ENCODE measurements at regions not wholly inside any gene's neighbourhood (a gene's known extent, or its start where the extent isn't known, plus 50 kb on each side); places are given as distances from the start of the nearest gene placed in this dataset.

DNA sequence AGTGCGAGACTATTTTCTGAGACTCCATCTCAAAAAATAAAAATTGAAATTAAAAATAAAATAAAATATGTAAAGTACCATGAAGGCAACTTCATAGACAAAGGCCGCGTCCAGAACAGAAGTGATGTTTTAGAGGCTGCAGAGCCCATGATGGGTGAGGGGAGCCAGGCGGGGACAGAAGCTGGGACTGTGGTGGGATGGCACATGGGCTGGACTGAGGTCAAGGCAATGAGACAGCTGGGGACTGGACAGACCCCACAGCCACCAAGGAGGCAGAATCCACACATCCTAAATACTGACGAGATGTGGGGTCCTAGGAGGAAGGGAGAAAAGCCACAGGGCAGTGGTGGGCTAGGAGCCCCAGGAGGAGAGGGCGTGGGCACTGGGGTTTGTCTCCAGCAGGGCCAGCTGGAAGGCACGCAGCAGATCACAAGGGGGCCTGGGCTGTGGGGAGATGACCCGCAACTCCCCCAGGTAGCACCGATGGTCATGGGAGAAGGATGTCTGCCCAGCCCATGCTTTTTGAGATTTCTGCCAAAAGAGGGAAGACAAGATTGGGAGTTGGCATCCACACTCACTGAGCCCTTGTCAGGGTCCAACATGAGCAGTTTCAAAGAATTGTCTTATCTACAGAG, 74.3 kb downstream of the KCNF1 start:
- DNase-seq (ENCODE audit: low read depth) = no peak

DNA sequence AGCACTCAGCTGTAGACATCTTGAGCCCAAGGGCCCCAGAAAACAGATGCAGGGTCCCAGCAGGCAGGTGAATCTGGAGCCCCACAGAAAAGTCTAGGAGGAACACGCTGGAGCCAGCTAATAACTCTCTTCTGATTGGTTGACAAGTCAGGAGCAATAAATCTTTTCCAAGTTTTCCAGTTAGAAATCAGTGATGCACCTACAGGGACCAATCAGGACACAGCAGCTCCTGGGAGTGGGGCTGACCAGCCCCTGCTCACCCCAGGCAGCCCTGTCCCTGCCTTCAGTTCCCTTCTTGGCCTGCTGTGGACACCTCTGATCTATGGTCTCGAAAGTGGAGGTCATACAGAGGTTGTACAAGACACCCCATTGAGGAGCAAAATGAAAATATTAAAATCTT, 75.7 kb downstream of the KCNF1 start:
- no peak for DNase-seq (ENCODE audit: low read depth)

DNA sequence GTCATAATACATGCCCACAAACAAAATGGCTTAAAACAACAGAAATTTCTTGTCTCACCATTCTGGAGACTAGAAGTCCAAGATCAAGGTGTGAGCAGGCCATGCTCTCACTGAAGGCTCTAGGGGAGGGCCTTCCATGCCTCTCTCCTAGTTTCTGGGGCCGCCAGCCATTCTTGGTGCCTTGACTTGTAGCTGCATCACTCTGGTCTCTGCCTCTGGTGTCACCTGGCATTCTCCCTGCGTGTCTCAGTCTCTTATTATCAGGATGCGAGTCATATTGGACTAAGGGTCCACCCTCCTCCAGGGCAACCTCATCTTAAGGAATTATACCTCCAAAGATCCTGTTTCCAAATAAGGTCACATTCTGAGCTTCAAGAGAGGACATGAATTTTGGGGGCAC, 76.1 kb downstream of the KCNF1 start:
- DNase-seq (ENCODE audit: low read depth) = no peak

DNA sequence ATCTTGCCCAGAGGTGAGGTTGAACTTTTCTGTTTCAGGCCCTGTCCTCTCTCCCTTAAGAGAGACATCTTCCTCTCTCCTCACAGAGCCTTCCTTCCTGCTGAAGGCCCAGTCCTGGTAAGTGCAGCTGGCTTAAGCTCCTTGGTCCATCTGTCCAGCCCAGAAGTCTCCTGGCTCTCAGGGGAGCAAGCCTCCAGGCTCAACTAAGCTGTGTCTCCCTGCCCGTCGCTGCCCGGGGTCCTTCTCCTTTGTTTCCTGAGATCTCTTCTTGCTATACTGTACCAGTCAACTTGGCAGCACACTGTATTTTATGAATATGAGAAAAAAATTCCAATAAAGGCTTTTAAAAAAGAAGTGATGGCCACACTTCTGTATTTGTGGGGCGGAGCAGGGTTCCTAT, 77.4 kb downstream of the KCNF1 start:
- DNase-seq (ENCODE audit: low read depth) = no peak

DNA sequence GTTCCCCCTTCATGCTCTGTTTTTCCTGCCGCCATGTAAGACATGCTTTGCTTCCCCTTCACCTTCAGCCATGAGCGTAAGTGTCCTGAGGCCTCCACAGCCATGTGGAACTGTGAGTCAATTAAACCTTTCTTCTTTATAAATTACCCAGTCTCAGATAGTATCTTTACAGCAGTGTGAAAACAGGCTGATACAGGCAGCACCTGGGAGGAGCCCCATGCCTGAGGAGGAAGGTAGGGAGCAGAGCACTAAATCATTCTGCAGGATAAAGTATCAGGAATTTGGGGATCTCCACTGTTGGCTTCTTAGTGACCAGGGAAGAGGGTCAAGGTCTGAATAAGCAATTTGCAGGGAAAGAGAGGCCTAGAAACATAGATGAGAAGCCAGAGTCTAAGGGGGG, 78.0 kb downstream of the KCNF1 start:
- DNase-seq (ENCODE audit: low read depth) = no peak

DNA sequence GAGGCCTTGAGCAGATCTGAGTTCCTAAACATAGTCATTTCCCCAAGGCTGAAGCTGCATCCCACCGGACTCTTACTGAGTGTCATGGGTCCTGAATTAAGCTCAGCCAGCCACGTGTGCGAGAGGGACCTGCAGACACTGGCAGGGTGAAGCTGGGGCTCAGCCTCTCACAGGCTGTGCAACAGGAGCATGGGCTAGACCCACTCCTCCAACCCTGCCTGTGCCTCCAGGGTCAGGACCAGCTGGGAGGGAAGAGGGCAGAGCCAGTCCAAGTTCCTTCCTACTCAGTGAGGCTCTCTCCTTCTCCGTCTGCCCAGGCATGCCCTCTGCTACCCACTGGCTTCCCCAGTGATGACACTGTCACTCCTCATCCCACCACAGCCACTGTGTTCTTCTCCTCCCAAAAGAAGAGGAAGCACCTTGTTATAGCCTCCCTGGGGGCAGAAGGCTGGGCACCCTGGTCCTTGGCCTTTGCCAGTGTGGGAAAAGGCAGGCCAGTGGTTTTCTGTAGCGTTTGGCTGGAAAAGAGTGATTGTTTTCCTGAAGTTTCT, 78.9 kb downstream of the KCNF1 start:
- no peak for DNase-seq (ENCODE audit: low read depth)

DNA sequence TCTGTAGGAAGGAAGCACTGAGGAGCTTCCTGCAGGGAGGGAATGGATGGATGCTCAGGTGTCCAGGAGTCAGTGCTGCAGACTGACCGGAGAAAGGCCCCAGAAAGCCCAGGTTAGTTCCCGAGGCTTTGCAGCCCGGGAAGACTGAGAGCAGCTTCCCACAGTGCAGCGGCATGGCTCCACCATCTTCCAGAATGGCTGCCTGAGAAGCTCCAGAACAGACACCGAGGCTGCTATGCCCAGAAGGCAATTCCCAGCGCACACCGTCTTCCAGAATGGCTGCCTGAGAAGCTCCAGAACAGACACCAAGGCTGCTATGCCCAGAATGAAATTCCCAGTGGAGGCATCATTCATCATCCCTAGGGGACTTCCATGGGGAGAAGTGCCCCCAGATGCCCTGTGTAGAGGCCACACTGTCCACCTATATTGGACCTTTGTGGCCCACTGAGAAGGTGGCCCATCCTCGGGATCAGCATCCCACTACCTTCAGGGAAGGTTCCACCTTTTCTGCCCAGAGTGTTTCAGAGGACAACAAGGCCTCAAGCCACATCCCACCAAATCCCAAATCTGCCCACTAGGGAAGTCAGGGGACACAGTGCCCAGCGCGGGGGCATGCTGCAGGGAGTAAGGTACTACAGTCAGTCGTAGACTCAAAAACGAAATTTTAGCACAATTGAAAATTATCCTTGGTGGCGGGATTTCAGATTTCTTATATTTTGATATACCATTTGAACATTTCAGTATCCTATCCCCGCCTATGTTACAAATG, 80.5 kb downstream of the KCNF1 start:
- DNase-seq (ENCODE audit: low read depth) = no peak

DNA sequence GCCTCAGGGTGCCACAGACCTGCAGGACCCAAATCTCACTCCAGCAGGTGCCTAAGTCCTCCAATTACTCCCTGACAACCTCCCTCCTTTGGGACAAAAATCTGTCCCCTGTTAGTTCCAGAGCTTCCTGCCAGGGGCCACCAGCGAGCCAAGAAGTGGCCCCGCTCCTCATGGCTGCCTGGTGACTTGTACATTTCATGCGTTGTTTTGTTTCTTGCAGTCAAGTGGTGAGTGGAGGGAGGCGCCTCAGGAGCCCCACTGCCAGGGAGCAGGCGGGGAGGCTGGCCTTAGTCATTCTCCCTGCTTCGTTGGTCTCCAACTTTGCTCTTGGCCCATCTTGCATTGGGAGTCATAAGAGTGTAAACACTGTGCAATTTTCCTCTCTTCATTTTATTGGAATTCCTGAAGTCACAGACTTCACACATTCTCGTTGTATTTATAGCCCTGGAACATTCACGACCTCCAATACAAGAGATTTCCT, 81.3 kb downstream of the KCNF1 start:
- no peak for DNase-seq (ENCODE audit: low read depth)

DNA sequence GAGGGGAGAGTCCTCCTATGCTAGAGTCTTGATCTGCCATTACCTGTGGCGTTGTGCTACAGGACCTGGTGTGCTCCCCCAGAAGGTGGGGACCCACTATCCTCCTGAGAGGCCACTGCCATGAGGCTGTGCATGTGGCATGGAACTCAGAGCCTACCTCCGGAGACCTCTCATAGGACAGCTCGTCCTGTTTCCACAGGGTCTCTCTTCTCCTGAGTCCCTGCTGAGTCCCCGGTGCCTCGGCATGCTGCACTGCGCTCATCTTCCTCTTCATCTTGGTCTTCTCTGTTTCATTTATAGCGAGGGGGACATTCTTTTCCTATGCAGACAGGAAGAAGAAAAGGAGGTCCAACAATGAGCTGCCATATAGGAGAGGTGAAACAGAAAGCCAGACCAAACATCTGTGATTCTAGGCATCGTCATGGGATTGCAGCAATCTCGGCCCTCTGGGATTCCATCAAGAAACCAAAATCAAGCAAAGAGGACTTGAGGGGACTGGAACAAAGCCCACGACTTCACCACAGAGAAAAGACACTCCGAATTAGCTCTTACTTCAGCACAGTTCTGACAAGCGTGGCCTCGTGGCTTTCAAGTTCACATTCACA, 83.7 kb downstream of the KCNF1 start:
- no peak for DNase-seq (ENCODE audit: low read depth)

DNA sequence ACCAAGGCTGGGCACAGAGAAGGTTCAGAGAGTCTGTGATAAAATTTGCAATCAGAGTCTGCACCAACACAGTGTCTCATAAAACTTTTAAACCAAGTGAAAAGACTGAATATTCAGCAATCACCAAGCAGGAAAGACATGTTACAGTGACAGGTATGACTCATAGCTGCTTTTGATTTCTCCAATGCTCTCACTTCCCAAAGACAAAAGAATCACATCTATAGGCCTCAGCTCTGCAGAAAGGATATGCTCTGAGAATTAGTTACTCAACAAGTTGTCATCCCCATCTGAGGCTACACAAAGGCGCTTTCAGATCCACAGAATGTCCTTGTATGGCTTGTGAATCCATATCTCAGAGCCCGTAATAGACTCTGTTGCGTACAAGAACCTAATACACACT, 92.5 kb downstream of the KCNF1 start:
- no peak for DNase-seq (ENCODE audit: low read depth)

DNA sequence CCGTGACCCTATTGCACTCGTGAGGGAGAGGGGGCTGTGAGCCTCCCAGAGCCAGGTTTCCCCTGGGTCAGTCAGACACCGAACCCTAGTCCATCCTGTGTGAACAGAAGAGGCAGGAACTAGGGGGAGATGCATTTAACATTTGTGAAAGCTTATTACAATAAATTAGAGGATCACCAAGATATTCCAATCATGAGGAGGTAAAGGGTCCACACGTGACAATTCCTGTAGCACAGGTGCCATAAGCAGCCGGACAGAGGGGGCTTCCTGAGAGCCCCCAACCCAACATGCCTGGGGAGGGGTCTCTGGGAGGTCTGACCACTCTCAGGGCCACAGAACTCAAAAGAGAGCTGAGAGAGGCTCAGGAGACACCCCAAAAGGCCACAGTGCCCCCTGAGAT, 93.3 kb downstream of the KCNF1 start:
- DNase-seq (ENCODE audit: low read depth) = no peak

DNA sequence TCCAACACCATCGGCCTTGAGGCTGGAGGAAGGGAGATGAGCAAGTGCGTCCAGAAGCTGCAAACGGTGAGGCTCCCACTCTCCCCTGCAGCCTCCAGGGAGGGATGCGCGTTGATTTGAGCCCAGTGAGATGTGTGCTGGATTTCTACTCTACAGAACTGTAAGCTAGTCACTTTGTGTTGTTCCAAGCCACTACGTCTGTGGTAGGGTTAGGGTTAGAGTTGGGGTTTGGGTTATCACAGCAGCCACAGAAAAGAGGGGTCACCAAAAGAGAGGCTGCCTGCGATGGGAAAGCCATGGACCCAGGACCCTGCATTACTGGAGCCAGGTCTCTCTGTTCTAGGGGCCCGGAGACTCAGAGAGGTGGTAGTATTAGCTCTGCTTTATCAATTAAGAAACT, 94.5 kb downstream of the KCNF1 start:
- no peak for DNase-seq (ENCODE audit: low read depth)

DNA sequence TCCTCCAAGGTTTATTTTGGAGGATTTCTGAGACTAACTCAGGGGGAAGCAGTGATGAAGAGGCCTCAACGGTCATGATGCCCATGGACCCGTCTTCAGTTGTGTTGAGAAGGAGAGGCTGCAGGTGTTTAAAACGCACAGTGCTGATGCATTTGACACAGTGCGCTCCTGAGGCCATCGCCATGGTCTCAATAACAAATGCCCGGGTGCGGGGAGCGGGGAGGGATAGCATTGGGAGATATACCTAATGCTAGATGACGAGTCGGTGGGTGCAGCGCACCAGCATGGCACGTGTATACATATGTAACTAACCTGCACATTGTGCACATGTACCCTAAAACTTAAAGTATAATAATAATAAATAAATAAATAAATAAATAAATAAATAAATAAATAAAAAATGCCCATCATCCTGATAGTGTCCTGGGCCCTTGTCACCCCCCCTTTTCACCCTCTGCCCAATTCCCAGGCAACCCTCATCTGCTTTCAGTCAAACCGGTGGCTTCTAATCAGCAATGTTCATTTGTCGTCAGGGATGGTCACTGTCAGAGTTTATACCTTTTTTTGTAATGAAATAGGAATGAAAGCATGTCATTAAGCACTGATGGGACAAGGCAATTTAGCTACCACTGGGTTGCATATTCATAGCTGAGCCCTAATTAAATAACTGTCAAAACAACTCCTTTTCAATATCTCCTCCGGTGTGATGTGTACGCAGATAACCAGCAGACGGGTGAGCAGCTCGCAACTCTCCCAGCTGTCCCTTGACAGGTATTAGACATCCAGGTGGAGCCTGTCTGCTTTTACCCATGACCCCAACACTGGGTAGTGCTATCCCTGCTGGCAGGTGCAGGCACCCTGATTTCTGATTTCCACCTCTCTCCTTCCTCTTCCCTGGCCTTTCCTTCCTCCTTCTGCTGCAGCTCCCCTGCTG, 95.9 kb downstream of the KCNF1 start:
- DNase-seq (ENCODE audit: low read depth) = no peak

DNA sequence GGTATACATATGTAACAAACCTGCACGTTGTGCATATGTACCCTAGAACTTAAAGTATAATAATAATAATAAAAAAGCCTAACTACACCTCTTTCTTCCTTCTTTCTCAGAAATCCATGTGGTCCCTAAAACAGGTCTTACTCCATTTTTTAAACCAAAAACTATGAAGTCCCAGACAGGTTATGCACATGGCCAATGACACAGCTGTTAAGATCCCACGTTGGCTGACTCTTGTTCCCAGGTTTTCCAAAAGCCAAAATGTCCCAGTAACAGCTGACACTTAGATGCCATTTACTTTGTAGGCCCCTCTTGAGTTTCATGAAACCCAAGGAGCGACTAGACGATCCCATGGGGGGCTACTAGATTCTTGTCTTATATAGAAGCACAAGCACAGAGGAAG, 97.0 kb downstream of the KCNF1 start:
- DNase-seq (ENCODE audit: low read depth) = no peak

DNA sequence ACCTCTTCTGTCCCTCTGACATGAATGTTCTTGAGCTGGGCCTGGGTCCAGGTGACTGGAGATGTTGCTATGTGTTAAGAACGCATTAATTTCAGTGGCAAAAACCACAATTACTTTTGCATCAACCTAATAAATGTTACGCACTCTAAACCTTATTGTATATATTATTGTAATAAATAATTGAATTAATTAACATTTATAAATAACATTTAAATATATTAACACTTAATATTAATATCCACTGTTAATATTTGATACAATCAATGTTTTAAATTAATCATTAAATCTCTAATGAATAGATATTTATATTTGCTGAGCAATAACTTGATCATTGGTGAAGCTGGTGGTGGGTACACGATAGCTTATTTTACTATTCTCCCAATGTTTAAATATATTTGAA, 97.4 kb downstream of the KCNF1 start:
- DNase-seq (ENCODE audit: low read depth) = no peak

DNA sequence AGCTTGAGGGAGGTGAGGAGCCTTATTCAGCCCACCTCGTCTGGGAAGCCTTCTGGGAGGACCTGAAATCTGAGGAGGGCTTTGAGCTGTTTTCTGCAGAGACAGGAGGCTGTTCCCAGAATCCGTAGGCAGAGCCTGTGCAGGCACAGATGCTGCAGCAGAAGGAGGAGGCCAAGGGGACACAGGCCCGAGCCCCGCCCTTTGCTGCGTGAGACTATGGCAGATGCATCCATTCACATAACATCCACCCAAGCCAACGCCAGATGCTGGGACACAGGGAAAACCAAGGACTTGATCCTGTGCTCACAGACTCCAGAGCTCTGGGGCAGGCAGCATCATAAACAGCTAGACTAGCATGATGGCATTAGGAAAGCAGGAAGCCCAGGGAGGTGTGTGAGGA, 98.2 kb downstream of the KCNF1 start:
- DNase-seq (ENCODE audit: low read depth) = no peak

DNA sequence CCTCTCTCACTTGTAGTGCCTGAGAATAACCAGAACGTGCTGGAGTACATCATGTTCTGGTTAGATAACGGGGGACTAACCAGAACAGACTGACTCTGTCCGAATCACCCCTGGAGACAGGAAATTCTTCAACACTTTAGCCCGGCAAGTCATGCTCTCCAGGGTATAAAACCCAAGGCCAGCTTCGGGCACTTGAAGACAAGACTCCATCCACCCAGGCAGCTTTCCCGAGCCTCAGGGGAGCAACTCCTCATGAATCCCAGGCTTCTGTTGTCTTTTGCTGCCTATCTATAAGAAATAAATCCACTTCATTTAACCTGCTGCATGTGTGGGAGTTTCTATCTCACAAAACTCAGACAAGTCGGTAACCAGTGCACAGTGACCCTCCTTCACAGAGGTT, 99.6 kb downstream of the KCNF1 start:
- DNase-seq (ENCODE audit: low read depth) = no peak

DNA sequence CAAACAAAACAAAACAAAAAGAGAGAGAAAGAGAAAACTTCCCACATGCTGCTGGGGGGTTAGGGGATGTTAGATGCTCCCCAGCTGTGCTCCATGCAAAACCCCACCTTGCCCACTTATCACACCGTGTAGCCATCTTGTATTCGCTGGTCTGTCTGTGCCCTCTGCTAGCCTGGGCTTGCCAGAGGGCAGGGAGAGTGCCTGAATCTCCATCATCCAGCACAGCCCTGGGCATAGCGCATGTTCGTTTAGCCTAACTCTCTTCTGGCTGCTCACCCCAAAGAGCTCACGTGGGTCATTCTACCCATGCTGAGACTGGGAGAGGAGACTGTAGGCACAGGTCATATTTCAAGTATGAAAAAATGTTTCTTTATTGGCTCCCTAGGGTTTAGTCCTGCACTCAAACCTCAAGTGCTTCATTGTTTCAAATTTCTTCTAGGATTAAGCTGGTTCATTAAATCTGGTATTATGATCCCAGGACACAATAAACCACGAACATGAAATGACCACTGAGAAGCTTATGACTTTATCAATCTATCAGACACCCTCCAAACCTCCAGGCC, 100.5 kb downstream of the KCNF1 start:
- no peak for DNase-seq (ENCODE audit: low read depth)

DNA sequence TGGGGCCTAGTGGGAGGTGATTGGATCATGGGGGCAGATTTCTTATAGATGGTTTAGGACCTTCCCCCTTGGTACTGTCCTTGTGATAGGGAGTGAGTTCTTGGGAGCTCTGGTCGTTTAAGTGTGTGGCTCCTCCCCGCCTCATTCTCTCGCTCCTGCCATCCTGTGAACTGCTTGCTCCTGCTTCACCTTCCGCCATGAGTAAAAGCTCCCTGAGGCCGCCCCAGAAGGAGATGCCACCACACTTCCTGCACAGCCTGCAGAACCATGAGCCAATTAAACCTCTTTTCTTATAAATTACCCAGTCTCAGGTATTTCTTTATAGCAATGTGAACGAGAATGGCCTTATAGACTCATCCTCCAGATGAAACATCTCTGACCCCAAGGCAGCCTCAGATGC, 101.5 kb downstream of the KCNF1 start:
- no peak for DNase-seq (ENCODE audit: low read depth)

DNA sequence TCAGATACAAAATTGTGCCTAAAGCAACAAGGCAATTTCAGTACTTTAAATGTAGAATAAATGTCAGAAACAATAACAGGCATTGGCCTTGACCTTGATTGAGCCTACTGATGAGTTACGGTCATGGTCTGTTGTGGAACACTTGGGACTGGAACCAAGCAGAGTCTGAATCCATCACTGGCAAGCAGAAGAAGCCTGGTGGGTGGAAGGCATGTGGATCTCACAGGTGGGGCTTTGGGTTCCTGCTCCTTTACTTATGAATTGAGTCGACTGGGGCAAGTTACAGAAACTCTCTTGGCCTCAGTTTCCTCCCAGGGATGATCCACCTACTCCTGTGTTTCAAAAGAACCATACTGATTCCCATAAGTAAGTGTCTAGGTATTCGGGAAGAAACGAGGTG, 102.3 kb downstream of the KCNF1 start:
- DNase-seq (ENCODE audit: low read depth) = no peak

DNA sequence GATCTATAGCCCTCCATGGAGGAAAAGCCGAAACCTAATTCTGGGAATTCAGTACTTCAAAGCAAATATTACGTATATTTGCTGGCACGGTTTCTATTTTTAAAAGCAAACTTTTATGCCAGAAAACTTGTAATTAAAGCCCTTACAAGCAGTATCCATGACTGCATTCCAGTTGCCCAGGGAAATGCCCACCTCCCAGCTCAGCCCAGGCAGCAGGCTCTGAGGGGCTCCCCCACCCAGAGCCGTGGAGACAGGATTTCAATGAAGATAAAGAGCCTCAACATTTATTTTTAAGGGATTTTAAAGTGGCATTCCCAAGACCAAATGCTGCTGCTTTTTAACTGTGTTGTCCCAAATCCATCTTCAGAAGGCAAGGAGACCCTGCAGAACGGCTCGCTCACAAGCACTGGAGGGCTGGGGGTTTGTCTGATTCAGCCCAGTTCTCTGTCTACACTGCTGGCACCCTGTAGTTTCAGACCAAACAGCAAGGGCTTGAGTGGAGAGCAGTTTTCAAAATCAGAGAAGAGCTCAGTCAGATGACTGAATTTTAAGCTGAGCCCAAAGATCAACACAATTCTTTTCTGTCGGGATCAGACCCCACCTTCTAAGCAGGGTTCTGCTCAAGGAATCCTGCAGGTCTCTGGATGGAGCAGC, 105.1 kb downstream of the KCNF1 start:
- no peak for DNase-seq (ENCODE audit: low read depth)
